AG20443 (cell line): ENCODE measurements at regions not wholly inside any gene's neighbourhood (a gene's known extent, or its start where the extent isn't known, plus 50 kb on each side); places are given as distances from the start of the nearest gene placed in this dataset.

Source experiments
- DNase-seq: peaks from one replicate; pipeline ENCODE4 v3.0.0; 2012; ENCODE audit warnings: low spot score, mixed read lengths

- DNase-seq: no peak
Observed at GRCh38 chr2:226159875-226160479, 639.6 kb downstream of the IRS1 start.

- no peak for DNase-seq
Observed at GRCh38 chr2:226158940-226159339, 640.7 kb downstream of the IRS1 start.

DNA sequence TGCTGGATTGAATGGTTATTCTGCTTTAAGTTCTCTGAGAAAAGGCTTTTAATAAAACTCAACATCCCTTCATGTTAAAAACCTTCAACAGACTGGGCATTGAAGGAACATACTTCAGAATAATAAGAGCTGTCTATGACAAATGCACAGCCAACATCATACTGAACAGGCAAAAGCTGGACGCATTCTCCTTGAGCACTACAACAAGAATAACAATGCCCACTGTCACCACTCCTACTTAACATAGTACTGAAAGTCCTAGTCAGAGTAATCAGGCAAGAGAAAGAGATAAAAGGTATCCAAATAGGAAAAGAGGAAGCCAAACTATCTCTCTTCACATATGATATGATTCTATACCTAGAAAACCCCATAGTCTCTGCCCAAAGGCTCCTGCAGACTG, 641.4 kb downstream of the IRS1 start:
- DNase-seq: no peak

- no peak for DNase-seq
Observed at GRCh38 chr2:226155093-226155875, 644.3 kb downstream of the IRS1 start.

- DNase-seq: no peak
Observed at GRCh38 chr2:226154610-226155009, 645.0 kb downstream of the IRS1 start.

GRCh38 chr2:226153553-226153952, 646.1 kb downstream of the IRS1 start:
- no peak for DNase-seq

- no peak for DNase-seq
Observed at GRCh38 chr2:226151157-226151556, 648.5 kb downstream of the IRS1 start.

DNA sequence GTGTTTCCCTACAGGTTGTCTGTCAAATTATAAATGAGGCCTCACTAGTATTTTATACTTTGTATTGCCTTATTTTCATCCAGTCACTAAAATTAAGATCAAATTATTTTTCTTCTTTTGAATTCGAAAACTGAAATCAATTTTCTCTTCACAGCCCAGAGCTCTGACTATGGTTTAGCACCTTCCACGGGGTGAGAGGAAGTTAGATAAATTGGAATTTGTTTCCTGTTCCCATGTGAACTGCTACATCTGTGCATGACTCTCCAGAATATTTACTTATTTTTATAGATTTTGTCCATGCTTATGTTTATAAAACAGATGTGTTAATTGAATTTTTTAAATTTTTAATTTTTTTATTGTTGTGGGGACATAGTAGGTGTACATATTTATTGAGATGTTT, 656.5 kb downstream of the IRS1 start:
- DNase-seq: no peak

DNA sequence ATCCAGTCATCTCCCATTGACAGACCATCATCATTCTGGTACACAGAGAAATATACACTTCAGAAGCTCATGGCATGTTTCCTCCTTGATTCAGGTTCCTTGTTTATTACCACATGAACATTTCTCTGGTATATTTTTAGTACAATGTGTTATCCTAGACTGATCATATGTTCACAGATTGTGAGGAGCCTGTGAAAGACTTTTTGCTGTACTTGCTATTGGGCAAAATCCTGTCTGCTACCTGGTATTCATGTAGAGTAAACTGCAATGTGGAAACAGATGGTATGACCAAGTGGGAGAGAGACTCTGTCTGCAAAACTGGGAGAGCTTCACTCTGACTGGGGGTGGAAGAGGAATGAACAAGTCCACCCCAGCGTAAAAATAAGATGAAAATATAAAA, 657.2 kb downstream of the IRS1 start:
- DNase-seq: no peak

GRCh38 chr2:226140594-226140993, 659.0 kb downstream of the IRS1 start:
- DNase-seq: no peak

DNA sequence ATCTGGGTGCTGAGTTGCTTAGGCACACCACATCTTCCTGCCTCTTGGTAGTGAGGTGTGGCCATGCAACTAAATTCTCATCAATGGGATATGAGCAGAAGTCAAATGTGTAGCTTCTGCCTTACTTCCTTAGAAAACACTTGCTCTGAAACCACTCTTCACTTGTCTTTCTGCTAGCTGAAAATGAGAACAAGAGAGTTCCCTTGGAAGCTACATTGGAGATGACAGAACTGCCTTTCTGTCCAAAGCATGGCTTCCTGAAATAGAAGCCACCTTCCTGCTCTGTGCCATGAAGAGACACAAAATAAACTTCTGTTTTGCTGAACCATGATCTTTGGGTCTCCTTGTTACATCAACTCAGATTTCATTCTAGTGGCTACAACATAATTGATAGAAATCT, 659.9 kb downstream of the IRS1 start:
- no peak for DNase-seq

- no peak for DNase-seq
Observed at GRCh38 chr2:226137201-226137811, 662.3 kb downstream of the IRS1 start.

DNA sequence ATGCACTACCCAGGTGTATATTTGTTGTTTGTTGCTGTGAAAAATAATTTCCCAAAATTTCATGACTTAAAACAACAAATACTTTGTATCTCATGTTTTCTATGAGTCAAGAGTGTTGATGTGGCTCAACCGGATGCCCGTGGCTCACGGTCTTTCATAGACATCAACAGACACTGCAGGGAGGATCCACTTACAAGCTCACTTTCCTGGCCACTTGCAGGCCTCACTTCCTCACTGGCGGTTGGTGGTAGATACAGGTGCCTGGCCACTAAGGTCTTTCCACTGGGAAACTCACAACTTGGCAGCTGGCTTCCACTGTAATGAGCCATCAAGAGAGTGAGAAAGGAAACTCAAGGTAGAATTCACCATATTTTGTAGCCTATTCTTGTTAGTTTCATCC, 662.9 kb downstream of the IRS1 start:
- no peak for DNase-seq

DNA sequence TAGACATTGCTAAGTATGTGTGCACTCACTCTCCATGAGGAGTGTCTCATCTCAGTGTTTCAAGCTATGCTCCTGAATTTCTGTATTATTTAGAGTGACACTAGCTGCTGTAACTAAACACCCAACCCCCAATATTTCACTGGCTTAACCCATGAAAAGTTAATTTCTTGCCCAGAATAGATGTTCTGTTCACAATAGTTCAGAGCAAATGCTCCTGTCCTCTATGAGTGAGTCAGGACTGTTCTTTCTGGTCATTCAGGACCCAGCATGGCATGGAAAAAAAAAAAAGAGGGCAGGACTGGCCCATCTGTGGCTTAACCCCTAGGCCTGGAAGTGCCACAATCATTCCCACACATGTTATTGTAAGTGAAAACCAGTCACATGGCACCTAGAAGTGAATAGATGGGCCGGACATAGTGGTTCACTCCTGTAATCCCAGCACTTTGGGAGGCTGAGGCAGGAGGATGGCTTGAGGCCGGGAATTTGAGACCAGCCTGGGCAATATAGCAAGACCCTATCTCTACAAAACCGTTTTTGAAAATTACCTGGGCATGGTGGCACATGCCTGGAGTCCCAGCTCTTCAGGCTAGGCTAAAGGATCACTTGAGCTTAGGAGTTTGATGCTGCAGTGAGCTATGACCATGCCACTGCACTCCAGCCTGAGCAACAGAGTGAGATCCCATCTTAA, 663.6 kb downstream of the IRS1 start:
- no peak for DNase-seq

- no peak for DNase-seq
Observed at GRCh38 chr2:226132323-226133215, 667.1 kb downstream of the IRS1 start.

DNA sequence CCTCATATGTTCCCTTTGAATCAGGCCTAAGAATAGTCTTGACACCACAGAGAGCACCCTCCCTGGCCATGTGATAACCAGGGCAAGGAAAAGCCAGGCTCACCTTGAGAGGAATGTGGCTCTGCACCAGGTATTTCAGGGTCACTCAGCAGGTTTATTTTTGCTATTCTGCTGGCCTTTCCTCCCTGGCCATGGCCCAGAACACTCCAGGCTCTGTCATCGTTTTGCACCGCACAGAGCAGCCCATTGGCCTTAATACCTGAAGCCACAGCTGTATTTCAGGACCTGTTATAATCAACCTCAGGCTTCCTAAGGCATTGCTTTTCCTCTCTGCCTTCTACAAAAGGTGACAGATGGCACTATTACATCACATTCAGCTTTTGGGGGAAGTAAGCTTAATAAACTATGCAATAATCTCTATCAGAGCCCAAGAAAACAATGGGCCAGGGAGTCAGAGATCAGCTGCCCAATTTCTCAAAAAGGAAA, 668.3 kb downstream of the IRS1 start:
- no peak for DNase-seq

DNA sequence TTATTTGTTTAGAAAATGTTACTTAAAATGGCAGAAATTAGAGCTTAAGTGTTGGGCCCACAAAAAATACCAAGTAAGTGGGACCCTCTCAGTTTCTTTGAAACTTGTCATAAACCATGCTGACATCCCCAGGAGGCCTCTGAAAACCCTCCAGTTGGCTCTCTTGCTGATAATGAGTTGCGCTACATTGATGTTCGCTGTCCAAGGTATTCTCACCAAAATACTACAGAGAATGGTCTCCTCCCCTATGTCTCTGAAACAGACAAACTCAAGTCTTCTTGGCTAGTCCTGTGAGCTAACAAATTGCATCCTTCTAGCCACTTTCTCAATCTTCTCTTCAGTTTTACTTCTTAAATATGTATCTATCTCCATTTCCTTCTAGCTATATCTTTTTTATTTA, 669.4 kb downstream of the IRS1 start:
- no peak for DNase-seq

DNA sequence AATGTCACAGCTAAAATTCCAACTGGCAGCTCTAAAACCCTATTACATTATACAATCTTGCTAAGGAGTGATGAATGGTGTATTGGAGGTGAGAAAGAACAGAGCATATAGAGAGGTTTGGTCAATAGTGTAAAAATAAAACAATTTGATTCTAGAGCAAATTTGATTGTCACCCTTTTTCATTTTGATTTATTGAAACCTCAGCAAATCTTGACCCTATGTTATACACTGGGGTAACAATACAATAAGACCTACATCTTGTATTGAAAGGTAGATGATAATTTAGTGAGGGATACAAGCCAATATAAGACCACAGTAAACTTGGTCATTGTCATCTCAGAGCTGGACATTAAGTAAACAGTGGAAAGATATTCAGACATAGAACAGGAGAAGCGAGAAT, 671.9 kb downstream of the IRS1 start:
- DNase-seq: no peak

DNA sequence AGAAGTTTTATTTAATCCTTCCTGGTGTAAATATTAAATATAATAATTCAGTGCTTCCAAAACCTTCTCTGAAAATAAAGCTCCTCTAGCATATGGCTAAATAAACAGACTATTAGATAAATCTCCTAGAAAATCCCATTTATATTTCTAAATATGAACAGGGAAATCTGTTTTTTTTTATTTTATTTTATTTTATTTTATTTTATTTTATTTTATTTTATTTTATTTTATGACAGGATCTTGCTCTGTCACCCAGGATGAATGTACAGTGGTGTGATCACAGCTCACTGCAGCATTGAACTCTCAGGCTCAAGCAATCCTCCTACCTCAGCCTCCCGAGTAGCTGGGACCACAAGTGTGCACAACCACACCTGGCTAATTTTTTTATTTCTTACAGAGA, 673.5 kb downstream of the IRS1 start:
- DNase-seq: no peak

DNA sequence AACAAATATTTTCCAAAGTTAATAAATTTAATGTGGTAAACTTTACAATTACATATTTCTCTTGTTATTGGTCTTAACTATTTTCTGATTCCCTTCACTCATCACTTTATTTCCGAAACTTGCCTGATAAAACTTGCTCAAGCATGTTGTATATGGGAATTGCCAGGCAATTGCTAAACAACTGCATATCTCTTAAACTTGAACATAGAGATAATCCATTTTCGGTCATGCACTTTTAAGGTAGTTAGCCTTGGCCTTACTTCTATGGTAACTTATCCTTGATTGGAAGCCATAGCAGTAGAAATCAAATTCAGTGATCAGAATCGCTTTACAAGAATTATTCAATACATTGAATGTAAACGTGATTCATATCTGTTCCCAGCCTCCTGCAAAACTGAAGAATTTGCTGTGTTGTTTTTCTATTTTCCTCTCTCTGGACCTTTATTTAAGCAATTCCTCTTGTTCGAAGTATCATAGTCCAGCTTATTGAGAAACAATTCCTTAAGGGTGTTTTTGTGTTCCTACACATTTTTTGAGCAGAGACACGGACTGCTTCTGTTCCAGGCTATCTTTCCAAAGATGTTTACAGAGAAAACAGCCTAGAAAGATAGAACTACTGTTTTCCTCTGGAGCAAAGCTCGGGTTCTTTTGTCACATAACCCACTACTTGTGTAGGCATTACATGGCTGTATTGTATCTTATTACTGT, 674.3 kb downstream of the IRS1 start:
- DNase-seq: no peak

- DNase-seq: peak; percentile 12
Observed at GRCh38 chr2:226124548-226125011, 675.0 kb downstream of the IRS1 start.
